ENCODE measurements at regions not wholly inside any gene's neighbourhood (a gene's known extent, or its start where the extent isn't known, plus 50 kb on each side); places are given as distances from the start of the nearest gene placed in this dataset.

- Histone ChIP-seq H3K36me3 (ENCODE audit: control insufficient read depth, insufficient read depth, low read length) (no peaks in the 10 kb centered on the region), H3K27me3 (ENCODE audit: control insufficient read depth, insufficient read depth, low read length, poor library complexity, severe bottlenecking) (no peaks in the 10 kb centered on the region), H3K27ac (ENCODE audit: low read depth, low read length) (no peak overlapping the region), H3K9me3 (ENCODE audit: control insufficient read depth, low read length) (no peaks in the 10 kb centered on the region), H3K4me3 (ENCODE audit: low read length) (no peak overlapping the region), H3K9ac (ENCODE audit: extremely low read depth, low read length, poor library complexity, severe bottlenecking) (no peak overlapping the region), H3K4me1 (ENCODE audit: control insufficient read depth, insufficient read depth, low read length) (no peaks in the 10 kb centered on the region)
- WGBS, 2 experiments (ENCODE audit: insufficient coverage in 1 of 2, insufficient read length in 1 of 2) = 84 to 91% methylated on average over 4 to 9 of the region's 9 CpGs
- Mint-ChIP-seq H3K27me3 (ENCODE audit: insufficient read depth) (no peaks in the 10 kb centered on the region), H3K36me3 (ENCODE audit: low read depth) (no peaks in the 10 kb centered on the region), H3K27ac (no peak overlapping the region), H3K4me1 (no peaks in the 10 kb centered on the region), H3K9me3 (peaks cover 6% of the 10 kb centered on the region), H3K4me3 (no peak overlapping the region)
- DNase-seq = no peak
- no peak for TF ChIP-seq CTCF (conservative IDR thresholded peaks at IDR 0.05)
Observed at GRCh38 chr12:17695495-17695894, 394.5 kb downstream of the RERGL start.

GRCh38 chr12:17691369-17691768 lies 398.6 kb downstream of the RERGL start:
- TF ChIP-seq CTCF (conservative IDR thresholded peaks at IDR 0.05) = peak; percentile 18
- no peak overlapping the region for H3K4me3 ChIP-seq (ENCODE audit: low read length)
- H3K36me3 ChIP-seq (ENCODE audit: control insufficient read depth, insufficient read depth, low read length) = no peaks in the 10 kb centered on the region
- peaks cover 7% of the 10 kb centered on the region for H3K9me3 ChIP-seq (ENCODE audit: control insufficient read depth, low read length)
- Mint-ChIP-seq H3K4me1 (no peaks in the 10 kb centered on the region), H3K9me3 (no peaks in the 10 kb centered on the region), H3K27me3 (ENCODE audit: insufficient read depth) (no peaks in the 10 kb centered on the region), H3K36me3 (ENCODE audit: low read depth) (no peaks in the 10 kb centered on the region), H3K27ac (peak overlapping the region; percentile 11), H3K4me3 (no peak overlapping the region)
- no peaks in the 10 kb centered on the region for H3K4me1 ChIP-seq (ENCODE audit: control insufficient read depth, insufficient read depth, low read length)
- H3K27ac ChIP-seq (ENCODE audit: low read depth, low read length) = no peak overlapping the region
- WGBS, 2 experiments (ENCODE audit: insufficient coverage in 1 of 2, insufficient read length in 1 of 2) = 92% methylated on average over 2 of the region's 2 CpGs; no CpG with 5 or more reads in 1 of the 2 experiments
- H3K9ac ChIP-seq (ENCODE audit: extremely low read depth, low read length, poor library complexity, severe bottlenecking) = no peak overlapping the region
- DNase-seq = no peak
- H3K27me3 ChIP-seq (ENCODE audit: control insufficient read depth, insufficient read depth, low read length, poor library complexity, severe bottlenecking) = no peaks in the 10 kb centered on the region

GRCh38 chr12:17680220-17680619 lies 409.8 kb downstream of the RERGL start:
- H3K4me1 Mint-ChIP-seq = no peaks in the 10 kb centered on the region
- no peaks in the 10 kb centered on the region for H3K9me3 Mint-ChIP-seq
- H3K9ac ChIP-seq (ENCODE audit: extremely low read depth, low read length, poor library complexity, severe bottlenecking) = no peak overlapping the region
- H3K4me1 ChIP-seq (ENCODE audit: control insufficient read depth, insufficient read depth, low read length) = no peaks in the 10 kb centered on the region
- H3K27me3 Mint-ChIP-seq (ENCODE audit: insufficient read depth) = no peaks in the 10 kb centered on the region
- TF ChIP-seq CTCF (conservative IDR thresholded peaks at IDR 0.05) = no peak
- H3K36me3 ChIP-seq (ENCODE audit: control insufficient read depth, insufficient read depth, low read length) = no peaks in the 10 kb centered on the region
- H3K36me3 Mint-ChIP-seq (ENCODE audit: low read depth) = no peaks in the 10 kb centered on the region
- 44 to 56% methylated on average over 2 of the region's 2 CpGs for WGBS, 2 experiments (ENCODE audit: insufficient coverage in 1 of 2, insufficient read length in 1 of 2)
- H3K27ac ChIP-seq (ENCODE audit: low read depth, low read length) = no peak overlapping the region
- H3K4me3 ChIP-seq (ENCODE audit: low read length) = no peak overlapping the region
- no peak overlapping the region for H3K4me3 Mint-ChIP-seq
- no peak for DNase-seq
- no peaks in the 10 kb centered on the region for H3K9me3 ChIP-seq (ENCODE audit: control insufficient read depth, low read length)
- no peaks in the 10 kb centered on the region for H3K27me3 ChIP-seq (ENCODE audit: control insufficient read depth, insufficient read depth, low read length, poor library complexity, severe bottlenecking)
- no peak overlapping the region for H3K27ac Mint-ChIP-seq

All from endodermal cell (in vitro differentiated cells).